ENCODE measurements at regions not wholly inside any gene's neighbourhood (a gene's known extent, or its start where the extent isn't known, plus 50 kb on each side); places are given as distances from the start of the nearest gene placed in this dataset.

- no peak for TF ChIP-seq POLR2AphosphoS5 (IDR thresholded peaks at IDR 0.05; ENCODE audit: low read depth, low read length)
- no peak for TF ChIP-seq CTCF (IDR thresholded peaks at IDR 0.05)
- no peak for TF ChIP-seq REST (IDR thresholded peaks at IDR 0.05; ENCODE audit: insufficient read depth in 1 of 2, low read depth in 2 of 2, low read length in 1 of 2)
Measured at GRCh38 chr13:39196965-39197646, 158.8 kb downstream of the NHLRC3 start.
